HUDEP-2 (cell line): ENCODE measurements at regions not wholly inside any gene's neighbourhood (a gene's known extent, or its start where the extent isn't known, plus 50 kb on each side); places are given as distances from the start of the nearest gene placed in this dataset.

Experiments used
- DNase-seq, 76 experiments: peaks; one replicate each; lab custom pipeline; 2025; ENCODE audit not compliant: unreplicated experiment in 76 of 76; lab: John Stamatoyannopoulos, UW

- DNase-seq, result peak in 10 of 76 experiments; percentile 1 to 16 (median 6)
These were observed 1164.4 kb downstream of the BRD1 start for GRCh38 chr22:48663297-48663696.

DNA sequence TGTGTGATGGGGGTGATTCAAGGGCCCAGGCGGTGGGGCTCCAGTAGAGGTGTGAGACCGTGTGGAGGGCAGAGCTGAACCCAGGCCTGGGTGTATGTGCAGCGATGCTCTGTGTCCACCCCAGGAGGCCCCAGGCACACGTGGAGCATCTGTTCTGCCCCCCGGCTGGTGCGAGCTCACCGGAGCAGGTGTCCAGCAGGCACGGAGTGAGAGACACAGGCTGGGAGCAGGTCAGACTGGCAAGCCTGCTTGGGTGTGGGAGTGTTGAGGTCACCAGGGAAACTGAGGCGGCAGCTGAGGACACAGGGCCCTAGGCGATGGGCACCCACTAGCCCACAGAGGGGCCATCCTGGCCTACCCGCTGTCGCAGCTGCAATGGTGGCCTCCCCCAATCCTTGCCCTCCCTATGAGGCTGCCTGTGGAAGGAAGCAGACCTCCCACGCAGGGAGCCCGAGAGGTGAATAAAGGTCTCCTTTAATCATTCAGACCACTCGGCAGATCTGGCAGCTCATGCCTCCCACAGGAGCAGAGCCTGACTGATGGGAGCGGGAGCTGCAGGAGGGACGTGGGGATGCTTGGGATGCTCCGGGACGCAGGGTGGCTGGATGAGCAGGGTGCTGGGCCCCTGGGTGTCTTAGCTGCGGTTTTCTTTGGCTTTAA, 1165.1 kb downstream of the BRD1 start:
- DNase-seq, result no peak

DNA sequence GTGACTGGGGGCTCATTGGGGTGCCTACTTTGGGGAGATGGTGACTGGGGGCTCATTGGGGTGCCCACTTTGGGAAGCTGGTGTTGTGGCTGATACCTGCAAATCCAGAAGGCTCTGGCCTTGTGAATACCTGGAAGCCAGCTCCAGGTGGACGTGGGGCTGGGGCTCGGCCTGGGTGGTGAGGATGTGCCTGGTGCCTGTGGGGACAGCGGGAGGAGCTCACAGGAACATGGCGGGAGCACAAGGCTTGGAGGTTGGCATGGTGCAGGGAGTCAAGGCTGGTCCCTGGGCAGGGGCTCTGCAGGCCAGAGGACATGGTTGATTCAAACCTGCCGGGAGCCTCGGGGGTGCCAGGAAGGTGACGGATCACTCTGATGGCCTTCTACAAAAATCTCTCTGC, 1165.7 kb downstream of the BRD1 start:
- DNase-seq, result no peak

- DNase-seq, result no peak
These were observed 1166.6 kb downstream of the BRD1 start for GRCh38 chr22:48660790-48661740.

GRCh38 chr22:48660104-48660789, 1167.4 kb downstream of the BRD1 start:
- DNase-seq, result no peak

- no peak for DNase-seq
These were observed 1168.2 kb downstream of the BRD1 start for GRCh38 chr22:48659404-48659996.

DNA sequence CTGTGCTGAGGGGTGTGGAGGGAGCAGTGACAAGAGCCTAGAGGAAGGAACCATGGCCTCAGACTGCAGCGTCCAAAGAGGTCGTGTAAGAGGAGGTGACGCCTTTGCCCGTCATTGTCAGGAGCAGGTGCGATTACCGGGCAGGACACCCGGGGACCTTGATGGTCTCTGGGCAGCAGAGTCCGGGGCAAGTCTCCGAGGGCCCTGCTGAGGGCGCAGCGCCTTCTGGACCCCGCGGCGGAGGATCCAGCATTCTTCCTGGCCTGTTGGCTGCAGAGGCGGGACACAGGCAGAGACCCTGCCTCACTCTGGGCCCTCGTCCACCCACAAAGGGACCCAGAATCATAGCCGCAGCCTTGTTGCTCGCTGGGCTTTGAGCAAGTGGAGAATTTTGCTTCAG, 1168.8 kb downstream of the BRD1 start:
- no peak for DNase-seq

- DNase-seq, result no peak
These were observed 1169.4 kb downstream of the BRD1 start for GRCh38 chr22:48658246-48658645.

GRCh38 chr22:48654492-48654891, 1173.2 kb downstream of the BRD1 start:
- DNase-seq, result no peak

- no peak for DNase-seq
These were observed 1173.7 kb downstream of the BRD1 start for GRCh38 chr22:48653929-48654328.

- no peak for DNase-seq
These were observed 1174.4 kb downstream of the BRD1 start for GRCh38 chr22:48653306-48653705.

- DNase-seq, result no peak
These were observed 1174.9 kb downstream of the BRD1 start for GRCh38 chr22:48652796-48653195.

DNA sequence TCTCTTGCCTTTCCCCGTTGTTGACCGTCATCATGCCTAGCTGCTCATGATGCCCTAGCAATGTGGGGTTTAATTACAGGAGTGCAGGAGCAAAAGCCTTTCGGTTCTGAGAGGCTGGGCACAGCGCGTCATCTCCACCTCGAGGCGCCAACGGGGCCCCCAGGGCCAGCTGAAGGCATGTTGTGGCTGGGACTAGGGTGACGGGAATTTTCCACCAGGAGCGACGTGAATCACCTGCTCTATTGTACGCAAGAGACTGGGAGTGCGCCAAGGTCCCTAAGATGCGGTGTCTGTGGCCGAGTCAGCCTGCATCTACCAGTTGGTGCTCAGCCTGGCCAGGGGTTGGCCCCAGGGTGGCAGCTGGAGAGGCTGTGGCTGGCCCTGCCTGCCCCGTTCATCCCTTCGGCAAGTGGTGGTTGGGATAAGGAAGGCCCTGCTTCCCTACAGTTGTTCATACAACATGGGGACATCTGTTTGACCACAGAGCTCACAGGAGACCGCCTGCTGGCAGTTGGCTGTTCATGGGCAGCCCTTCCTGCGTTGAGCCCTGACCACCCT, 1175.6 kb downstream of the BRD1 start:
- no peak for DNase-seq

DNA sequence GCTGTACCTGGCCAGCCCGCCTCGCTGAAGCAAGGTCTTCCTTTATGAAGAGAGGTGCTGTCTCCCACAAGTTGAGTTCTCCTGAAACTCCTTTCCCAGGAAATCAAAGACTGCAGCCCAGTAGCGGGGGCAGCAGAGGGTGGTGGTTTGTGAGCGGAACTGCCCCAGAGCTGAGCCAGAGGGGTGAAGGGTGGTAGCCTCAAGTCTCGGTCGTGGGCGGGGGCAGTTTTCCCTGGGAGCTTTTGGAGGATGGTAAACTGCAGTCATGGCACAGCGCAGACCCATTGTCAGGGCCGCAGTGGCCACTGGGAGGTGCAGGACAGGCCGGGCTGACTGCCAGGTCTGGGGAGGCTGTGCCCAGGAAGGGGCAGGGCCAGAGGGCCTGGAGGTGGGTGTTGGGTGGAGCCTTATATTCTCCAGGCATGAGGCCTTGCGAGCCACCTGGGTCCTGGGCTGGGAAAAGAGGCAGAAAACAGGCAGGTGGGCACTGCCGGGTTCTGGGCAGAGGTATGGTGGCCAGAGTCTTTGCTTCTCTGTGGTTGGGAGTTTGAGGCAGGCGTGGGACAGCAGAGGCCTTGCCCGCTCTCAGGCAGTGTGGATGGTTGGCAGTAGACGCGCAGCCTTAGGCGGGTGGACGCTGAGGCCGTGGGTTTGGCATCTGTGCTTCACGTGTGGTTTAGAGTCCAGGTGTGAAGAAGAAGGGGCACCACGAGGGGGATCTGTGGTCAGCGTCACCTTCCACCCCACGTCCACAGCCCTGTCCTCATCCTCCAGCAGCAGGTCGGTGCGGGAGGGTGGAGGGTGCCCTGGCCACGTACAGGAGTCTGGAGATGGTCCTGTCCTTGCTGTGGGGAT, 1176.4 kb downstream of the BRD1 start:
- DNase-seq, result peak in 8 of 76 experiments; percentile 5 to 38 (median 18)

DNA sequence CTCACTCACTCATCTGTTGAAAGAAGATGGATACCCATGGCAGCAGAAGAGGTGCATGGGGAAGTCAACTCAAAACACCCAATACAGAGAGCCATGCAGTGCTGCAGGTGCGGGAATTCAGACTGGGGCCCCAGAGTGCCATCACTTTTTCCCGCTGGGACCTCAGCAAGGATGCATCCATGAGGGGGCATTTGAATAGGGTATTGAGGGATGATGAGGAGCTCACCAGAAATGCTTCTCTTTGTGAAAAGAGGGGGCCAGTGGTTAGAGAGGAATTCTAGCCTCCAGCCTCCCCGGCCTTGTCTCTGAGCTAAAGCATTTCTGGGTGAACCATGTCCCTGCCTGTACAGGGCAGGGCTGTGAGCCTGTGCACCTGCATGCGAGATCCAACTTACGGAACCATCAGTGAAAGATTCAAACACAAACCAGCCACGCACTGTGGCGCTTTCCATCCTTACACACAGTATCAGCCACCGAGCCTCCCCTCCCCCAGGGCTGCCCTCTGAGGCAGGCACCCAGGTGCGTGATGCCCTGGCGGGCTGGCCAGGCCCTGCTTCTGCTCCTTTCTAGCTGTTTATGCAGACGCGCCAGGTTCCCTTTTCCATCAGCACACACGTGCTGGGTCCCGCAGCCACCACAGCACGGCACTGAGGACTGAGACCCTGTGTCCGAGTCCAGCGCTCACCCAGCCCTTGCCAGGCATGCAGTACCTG, 1177.2 kb downstream of the BRD1 start:
- DNase-seq, result no peak

GRCh38 chr22:48649466-48649865, 1178.2 kb downstream of the BRD1 start:
- no peak for DNase-seq

DNA sequence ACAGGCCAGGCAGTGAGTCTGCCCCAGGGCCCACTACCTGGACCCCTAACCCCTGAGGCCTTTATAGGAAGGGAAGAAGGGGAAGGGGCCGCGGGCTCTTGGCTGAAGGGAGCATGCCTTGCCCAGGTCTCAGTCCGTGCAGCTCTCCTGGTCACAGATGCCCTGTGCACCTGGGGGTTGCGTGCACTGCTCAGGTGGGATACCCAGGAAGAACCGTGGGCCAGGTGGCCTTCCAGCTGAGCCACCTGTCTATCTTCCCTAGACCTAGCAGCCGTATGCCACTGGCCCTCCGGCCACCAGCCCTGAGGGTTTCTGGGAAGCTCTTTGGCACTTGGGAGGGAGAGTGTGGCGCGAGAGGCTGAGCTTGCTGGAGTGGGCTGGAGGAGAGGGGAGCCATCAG, 1178.6 kb downstream of the BRD1 start:
- no peak for DNase-seq

- DNase-seq, result no peak
These were observed 1179.8 kb downstream of the BRD1 start for GRCh38 chr22:48647606-48648515.
